GM21619 (cell line): ENCODE measurements at regions not wholly inside any gene's neighbourhood (a gene's known extent, or its start where the extent isn't known, plus 50 kb on each side); places are given as distances from the start of the nearest gene placed in this dataset.
"Not testable (repeated sequence)": the region's sequence is repeated elsewhere in the genome, so short reads cannot be mapped to it uniquely, and the experiment has no call there.

ENCODE experiments used
- ATAC-seq: cut with Tn5 transposase; IDR thresholded peaks from one replicate; pipeline ENCODE4 v1.9.1; 2021; ENCODE audit not compliant: unreplicated experiment

GRCh38 chr2:236369661-236370062, 105.5 kb upstream of the ASB18 start:
- no peak for ATAC-seq

DNA sequence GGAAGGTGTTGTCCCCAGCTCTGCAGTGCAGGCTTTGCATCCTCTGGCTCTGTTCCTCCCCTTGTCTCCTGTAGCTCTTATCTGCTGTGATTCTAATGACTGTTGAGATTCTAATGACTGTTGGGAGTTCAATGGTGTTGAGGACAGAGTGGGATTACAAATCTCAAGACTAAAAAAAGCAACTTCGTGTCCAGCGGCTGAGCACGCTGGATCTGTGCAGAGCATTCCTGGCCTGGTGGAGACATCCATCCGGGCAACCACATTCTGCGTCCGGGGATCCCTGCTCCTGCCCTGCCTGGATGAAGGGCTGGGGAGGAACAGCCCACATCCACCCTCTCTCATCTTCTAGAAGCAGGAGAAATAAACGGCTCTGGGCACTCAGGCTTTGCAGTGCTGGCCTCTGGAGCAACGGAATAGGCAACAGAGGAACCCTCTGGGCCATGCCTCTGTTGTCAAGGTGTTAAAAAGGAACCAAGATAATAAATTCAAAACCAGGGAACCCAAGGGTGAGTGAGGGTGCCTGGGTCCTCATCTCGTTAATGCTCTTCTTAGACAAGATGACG, 106.7 kb upstream of the ASB18 start:
- no peak for ATAC-seq

DNA sequence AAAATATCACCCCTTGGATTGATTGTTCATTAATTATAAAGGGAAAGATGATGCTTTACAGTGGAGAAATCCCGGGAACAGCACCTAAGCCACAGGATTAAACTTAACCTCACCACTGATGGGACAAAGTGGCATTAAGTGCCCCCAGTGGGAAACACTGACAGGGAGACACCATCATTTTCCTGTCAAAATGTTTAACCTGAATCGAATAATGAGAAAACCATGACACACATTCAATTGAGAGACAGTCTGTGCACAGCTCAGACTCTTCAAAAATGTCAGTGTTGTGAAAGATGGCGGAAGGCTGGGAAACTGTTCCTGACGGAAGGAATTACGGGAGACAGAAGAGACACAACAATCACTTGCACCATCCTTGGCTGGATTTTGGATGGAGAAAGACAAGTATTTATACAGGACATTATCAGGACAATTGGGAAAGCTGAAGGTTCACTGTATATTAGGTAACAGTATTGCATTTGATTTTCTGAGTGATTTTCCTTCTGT, 111.8 kb upstream of the ASB18 start:
- no peak for ATAC-seq

DNA sequence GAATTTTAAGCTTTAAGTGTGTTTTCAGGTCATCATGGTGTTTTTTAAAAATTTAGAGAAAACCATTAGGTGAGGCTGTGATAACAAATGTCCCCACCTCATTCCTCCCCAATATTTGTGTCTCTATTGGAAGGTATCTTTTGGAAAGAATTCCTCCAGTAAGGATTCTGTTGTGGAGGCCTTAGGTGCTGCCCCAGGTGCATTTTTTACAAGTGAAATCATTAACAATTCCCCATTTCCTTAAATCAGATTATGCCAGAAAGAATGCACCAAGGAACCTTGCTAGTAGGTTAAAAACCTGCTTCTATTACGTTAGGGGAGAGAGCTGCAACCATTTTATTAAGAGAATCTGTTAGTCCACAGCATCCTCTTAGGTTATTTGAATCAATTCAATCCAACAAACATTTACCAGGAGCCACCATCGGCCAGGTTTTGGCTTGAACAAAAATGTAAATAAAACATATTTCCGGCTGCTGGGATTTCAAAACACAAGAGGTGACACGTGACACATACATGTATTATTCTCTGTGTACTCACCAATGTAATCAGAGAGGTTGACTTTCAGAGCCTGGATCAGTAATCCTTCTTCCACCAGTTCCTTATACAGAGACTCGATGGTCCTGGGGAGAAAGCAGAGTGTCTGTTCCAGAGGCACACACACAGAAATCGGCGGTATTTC, 112.5 kb upstream of the ASB18 start:
- no peak for ATAC-seq

- no peak for ATAC-seq
Measured at GRCh38 chr2:236380051-236380612, 115.9 kb upstream of the ASB18 start.

- not testable (repeated sequence) for ATAC-seq
Measured at GRCh38 chr2:236381253-236381652, 117.0 kb upstream of the ASB18 start.

DNA sequence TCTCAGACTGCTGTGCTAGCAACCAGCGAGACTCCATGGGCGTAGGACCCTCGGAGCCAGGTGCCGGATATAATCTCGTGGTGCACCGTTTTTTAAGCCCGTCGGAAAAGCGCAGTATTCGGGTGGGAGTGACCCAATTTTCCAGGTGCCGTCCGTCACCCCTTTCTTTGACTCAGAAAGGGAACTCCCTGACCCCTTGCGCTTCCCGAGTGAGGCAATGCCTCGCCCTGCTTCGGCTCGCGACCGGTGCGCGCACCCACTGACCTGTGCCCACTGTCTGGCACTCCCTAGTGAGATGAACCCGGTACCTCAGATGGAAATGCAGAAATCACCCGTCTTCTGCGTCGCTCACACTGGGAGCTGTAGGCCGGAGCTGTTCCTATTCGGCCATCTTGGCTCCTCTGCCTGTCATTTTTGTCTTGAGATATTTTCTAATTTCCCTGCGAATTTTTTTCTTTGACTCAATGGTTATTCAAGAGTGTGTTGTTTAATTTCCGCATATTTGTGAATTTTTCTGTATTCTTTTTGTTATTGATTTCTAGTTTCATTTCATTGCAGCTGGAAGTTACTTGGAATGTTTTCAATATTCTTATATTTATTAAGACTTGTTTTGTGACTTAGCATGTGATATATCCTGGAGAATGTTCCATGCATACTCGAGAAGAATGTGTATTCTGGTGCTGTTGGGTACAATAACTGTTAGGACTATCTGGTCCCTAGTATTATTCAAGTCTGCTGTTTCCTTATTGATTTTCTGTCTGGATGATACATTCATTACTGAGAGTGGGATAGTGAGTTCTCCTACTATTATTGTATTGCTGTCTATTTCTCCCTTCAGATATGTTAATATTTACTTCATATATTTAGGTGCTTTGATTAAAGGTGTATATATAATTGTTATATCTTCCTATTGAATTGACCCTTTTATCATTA, 125.3 kb upstream of the ASB18 start:
- not testable (repeated sequence) for ATAC-seq

GRCh38 chr2:236393101-236393500, 128.9 kb upstream of the ASB18 start:
- no peak for ATAC-seq

- no peak for ATAC-seq
Measured at GRCh38 chr2:236393581-236393980, 129.4 kb upstream of the ASB18 start.

DNA sequence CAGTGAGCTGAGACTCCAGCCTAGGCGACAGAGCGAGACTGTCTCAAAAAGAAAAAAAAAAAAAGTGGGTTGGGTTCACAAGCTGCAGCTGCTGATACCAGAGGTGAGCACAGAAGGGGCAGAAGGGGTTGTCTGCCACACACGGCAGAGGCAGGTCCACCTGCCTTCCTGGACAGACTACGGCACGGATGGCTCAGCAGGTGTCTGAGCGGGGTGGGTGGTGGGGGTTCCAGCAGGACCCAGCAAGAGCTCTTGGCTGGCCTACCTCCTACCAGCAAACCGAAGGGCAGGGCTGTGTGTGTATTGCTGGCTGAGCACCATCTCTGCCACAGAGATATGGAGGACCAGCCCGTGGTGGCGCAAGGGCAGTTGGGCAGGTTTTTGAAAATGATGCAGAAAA, 130.4 kb upstream of the ASB18 start:
- ATAC-seq, result no peak

GRCh38 chr2:236395067-236395466, 130.9 kb upstream of the ASB18 start:
- ATAC-seq, result no peak

- ATAC-seq, result no peak
Measured at GRCh38 chr2:236396818-236397350, 132.7 kb upstream of the ASB18 start.

DNA sequence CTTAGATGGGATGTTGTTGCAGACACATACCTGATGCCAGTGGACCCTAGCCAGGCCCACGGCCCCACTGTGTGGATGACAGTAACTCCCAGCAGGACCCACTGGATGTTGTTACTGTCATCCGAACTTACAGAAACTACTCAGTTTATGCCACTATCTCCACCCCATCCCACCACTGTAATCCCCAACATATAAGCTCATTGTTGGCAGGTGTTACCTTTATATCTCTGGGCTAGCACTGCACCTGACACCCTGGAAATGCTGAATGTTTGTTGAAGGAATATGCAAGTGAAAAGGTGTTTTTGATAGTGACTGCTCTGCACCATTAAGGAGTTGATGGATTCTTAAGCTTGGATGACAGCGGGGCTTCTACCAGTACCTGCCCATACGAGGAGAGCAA, 133.5 kb upstream of the ASB18 start:
- ATAC-seq, result no peak

DNA sequence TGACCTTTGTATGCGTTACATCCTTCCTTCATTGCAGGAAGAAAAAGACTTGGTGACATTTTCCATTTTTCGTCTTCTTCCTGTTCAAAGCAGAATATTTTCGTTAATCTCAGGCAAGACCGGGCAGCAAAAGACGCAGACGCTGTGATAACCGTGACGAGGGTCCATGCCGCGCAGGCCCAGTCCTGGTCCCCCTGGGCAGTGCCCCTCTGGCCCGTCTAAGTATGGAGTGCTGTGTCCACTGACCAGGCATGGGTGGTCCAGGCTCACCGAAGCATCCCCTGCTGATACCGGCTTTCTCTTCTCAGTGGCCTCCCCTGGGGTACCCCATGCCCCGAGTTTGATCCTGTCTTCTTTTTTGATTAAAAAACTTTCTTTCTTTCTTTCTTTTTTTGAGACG, 135.2 kb upstream of the ASB18 start:
- no peak for ATAC-seq

DNA sequence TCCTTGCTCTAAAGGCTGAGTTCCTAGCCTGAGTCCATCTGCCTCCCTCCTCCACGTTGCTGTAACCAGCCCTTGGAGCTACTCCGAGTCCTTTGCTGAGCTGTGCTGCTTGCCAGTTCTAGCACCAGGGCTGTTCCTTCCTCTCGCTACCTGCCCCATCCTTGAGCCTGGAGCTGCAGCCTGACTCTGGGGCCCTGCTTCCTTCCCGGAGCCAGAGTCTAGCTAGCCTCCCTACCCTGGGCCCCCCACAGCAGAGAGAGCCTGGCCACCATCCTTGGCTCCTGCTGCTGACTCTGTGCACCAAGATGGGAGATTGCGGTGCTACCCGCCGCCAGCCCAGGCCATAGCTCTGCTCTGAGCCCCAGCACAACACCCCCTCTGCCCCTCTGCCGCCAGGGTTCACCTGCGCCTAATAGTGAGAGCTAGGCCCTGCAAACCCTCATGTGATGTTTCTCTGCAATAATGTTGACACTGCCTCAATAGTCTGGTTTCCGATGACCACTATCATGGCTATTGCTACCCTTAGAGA, 135.9 kb upstream of the ASB18 start:
- no peak for ATAC-seq

GRCh38 chr2:236400594-236401360, 136.6 kb upstream of the ASB18 start:
- ATAC-seq, result no peak

DNA sequence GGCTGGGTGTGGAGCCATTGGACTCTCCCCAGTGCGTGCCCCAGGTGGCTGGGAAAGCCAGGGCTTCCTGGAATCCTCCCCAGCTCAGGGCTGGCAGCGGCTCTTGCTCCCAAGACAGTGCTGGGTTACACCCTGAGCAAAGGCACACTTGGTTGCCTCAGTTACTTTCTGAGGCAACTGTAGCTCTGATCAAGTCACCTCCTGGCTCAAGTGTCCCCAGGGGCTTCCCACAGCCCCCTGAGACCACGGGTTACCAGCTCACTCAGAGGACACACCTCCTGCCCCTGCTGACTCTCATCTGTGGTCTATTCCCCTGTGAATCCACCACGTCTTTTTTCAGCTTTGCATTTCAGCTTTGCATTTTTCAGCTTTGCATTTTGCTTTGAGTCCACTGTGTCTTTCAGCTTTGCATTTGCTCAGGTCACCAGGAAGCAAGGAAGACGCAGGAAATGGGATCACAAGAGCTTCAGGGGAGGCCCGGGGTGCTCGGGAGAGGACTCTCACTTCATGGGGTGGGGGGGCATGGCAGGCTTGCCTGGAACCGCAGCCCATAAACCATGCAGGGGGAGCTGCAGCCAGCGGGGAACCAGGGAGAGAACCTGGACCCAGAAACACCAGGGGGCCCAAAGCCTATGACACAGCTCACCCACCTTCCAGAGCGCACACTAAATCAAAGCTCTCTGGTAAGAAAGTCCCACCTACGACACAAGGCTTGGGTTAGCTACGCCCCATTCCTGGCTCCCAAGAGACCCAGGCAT, 138.0 kb upstream of the ASB18 start:
- ATAC-seq, result peak; percentile 73

DNA sequence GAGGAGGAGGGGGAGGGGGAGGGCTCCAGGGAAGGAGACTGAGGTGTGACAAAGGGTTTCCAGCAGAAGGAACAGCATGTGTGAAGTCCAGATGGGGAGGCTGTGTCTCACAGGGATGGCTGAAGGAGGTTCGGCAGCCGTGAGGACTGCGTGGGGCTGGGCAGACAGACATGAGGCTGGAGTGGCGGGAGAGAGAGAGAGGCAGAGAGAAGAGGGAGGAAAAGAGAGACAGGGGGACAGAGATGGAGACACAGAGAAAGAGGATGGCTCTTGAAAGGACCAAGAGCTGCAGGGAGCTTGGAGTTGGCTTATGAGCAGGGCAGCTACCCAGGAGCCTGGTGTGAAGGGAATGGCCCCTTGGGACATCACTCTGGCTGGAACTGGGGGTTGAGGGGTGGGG, 138.9 kb upstream of the ASB18 start:
- no peak for ATAC-seq

DNA sequence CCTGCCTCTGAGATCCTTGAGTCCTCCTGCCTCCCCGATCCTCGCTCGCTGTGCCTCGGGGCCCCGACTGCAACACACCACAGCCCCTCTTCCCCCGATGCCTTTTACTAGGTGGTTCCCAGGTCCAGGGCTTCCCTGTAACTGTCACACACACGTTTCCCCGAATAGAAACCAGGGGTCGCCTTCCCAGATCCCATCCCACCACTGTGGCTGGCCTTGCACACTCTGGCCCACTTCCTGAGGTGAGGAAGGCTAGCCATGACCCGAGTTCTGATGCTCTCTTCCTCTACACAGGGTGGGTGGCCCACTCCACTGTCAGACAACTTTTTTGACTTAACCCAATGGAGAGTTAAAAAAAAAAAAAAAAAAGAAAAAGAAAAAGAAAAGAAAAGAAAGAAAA, 139.6 kb upstream of the ASB18 start:
- ATAC-seq, result no peak
